ENCODE measurements at regions not wholly inside any gene's neighbourhood (a gene's known extent, or its start where the extent isn't known, plus 50 kb on each side); places are given as distances from the start of the nearest gene placed in this dataset.

DNA sequence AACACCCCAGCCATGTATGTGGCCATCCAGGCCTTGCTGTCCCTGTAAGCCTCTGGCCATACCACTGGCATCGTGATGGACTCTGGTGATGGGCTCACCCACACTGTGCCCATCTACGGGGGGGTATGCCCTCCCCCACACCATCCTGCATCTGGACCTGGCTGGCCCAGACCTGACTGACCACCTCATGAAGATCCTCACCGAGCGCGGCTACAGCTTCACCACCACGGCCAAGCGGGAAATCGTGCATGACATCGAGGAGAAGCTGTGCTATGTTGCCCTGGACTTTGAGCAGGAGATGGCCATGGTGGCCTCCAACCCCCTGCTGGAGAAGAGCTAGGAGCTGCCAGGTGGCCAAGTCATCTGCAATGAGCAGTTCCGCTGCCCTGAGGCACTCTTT, 80.4 kb upstream of the ZCCHC2 start:
- TF ChIP-seq BACH2 (CRISPR knock-in tag; IDR thresholded peaks at IDR 0.05; ENCODE audit: borderline replicate concordance) (no peak), SNAI2 (CRISPR knock-in tag; IDR thresholded peaks at IDR 0.05) (no peak)
- TF ChIP-seq, protein P1, sequence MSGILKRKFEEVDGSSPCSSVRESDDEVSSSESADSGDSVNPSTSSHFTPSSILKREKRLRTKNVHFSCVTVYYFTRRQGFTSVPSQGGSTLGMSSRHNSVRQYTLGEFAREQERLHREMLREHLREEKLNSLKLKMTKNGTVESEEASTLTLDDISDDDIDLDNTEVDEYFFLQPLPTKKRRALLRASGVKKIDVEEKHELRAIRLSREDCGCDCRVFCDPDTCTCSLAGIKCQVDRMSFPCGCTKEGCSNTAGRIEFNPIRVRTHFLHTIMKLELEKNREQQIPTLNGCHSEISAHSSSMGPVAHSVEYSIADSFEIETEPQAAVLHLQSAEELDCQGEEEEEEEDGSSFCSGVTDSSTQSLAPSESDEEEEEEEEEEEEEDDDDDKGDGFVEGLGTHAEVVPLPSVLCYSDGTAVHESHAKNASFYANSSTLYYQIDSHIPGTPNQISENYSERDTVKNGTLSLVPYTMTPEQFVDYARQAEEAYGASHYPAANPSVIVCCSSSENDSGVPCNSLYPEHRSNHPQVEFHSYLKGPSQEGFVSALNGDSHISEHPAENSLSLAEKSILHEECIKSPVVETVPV (CRISPR knock-in tag; IDR thresholded peaks at IDR 0.05): no peak
- no peak for ATAC-seq

DNA sequence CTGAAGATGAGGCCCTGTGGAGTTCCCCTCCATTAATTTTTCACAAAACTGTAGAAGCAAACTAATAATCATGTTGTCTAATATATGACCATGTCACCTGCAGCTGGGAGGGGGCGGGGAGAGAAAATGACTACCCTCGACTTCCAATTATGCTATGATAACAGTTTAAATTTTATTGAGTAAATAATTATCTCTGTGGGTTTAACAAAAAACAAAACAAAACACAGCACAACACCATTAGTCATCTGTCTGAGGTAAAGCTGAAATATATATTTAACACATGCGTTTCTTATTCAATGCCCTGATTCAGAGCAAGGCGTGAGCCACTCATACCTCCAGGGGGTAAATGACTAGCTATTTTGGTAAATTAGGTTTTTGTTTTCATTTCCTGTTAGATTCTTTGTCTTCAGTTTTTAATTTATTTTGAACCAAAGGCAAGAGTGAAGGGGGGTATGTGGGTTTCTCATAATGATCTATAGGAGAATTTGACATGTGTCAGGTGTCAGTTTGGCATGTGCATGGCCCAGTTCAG, 77.4 kb upstream of the ZCCHC2 start:
- no peak for ATAC-seq
- no peak for TF ChIP-seq TCF4 (CRISPR knock-in tag; IDR thresholded peaks at IDR 0.05; ENCODE audit: borderline replicate concordance)
- no peak for TF ChIP-seq GLIS3 (CRISPR knock-in tag; IDR thresholded peaks at IDR 0.05)
- TF ChIP-seq ZNF70 (CRISPR knock-in tag; IDR thresholded peaks at IDR 0.05): no peak
- no peak for TF ChIP-seq OSR1 (CRISPR knock-in tag; IDR thresholded peaks at IDR 0.05)
- TF ChIP-seq ZFP30 (CRISPR knock-in tag; IDR thresholded peaks at IDR 0.05): no peak
- TF ChIP-seq PPARA (CRISPR knock-in tag; IDR thresholded peaks at IDR 0.05; ENCODE audit: borderline replicate concordance): no peak
- TF ChIP-seq ZFP3 (CRISPR knock-in tag; IDR thresholded peaks at IDR 0.05): no peak
- TF ChIP-seq, protein P2, sequence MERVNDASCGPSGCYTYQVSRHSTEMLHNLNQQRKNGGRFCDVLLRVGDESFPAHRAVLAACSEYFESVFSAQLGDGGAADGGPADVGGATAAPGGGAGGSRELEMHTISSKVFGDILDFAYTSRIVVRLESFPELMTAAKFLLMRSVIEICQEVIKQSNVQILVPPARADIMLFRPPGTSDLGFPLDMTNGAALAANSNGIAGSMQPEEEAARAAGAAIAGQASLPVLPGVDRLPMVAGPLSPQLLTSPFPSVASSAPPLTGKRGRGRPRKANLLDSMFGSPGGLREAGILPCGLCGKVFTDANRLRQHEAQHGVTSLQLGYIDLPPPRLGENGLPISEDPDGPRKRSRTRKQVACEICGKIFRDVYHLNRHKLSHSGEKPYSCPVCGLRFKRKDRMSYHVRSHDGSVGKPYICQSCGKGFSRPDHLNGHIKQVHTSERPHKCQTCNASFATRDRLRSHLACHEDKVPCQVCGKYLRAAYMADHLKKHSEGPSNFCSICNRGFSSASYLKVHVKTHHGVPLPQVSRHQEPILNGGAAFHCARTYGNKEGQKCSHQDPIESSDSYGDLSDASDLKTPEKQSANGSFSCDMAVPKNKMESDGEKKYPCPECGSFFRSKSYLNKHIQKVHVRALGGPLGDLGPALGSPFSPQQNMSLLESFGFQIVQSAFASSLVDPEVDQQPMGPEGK (CRISPR knock-in tag; IDR thresholded peaks at IDR 0.05; ENCODE audit: borderline replicate concordance): no peak
- no peak for TF ChIP-seq ARNTL (CRISPR knock-in tag; IDR thresholded peaks at IDR 0.05; ENCODE audit: borderline replicate concordance, low read depth)
- TF ChIP-seq RARB (CRISPR knock-in tag; IDR thresholded peaks at IDR 0.05): no peak
- TF ChIP-seq, protein P3, sequence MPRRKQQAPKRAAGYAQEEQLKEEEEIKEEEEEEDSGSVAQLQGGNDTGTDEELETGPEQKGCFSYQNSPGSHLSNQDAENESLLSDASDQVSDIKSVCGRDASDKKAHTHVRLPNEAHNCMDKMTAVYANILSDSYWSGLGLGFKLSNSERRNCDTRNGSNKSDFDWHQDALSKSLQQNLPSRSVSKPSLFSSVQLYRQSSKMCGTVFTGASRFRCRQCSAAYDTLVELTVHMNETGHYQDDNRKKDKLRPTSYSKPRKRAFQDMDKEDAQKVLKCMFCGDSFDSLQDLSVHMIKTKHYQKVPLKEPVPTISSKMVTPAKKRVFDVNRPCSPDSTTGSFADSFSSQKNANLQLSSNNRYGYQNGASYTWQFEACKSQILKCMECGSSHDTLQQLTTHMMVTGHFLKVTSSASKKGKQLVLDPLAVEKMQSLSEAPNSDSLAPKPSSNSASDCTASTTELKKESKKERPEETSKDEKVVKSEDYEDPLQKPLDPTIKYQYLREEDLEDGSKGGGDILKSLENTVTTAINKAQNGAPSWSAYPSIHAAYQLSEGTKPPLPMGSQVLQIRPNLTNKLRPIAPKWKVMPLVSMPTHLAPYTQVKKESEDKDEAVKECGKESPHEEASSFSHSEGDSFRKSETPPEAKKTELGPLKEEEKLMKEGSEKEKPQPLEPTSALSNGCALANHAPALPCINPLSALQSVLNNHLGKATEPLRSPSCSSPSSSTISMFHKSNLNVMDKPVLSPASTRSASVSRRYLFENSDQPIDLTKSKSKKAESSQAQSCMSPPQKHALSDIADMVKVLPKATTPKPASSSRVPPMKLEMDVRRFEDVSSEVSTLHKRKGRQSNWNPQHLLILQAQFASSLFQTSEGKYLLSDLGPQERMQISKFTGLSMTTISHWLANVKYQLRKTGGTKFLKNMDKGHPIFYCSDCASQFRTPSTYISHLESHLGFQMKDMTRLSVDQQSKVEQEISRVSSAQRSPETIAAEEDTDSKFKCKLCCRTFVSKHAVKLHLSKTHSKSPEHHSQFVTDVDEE (CRISPR knock-in tag; IDR thresholded peaks at IDR 0.05): no peak
- no peak for TF ChIP-seq BACH2 (CRISPR knock-in tag; IDR thresholded peaks at IDR 0.05; ENCODE audit: borderline replicate concordance)
- TF ChIP-seq ESRRG (CRISPR knock-in tag; IDR thresholded peaks at IDR 0.05): no peak

DNA sequence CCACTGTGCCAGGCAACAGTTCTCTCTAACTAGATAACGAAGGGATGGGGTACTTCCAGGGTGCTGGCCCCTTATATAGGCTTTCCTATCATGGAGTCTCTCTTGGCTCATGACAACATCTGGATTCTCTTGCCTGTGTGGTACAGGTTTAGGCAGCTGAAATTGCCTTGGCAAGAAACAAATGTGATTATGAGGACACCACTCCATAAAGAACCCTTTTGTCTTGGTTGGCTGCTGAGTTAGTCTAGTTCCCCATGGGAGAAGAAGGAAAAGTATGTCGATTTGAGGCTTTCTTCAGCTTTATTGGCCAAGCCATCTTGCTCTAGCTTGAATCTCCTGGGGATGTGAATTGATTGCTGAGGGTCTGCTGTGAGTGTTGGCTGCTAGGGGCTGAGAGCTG, 76.3 kb upstream of the ZCCHC2 start:
- ATAC-seq: no peak
- TF ChIP-seq ZNF565 (CRISPR knock-in tag; conservative IDR thresholded peaks at IDR 0.05; ENCODE audit: low read depth) (no peak), BACH2 (CRISPR knock-in tag; IDR thresholded peaks at IDR 0.05; ENCODE audit: borderline replicate concordance) (no peak), ARNTL (CRISPR knock-in tag; IDR thresholded peaks at IDR 0.05; ENCODE audit: borderline replicate concordance, low read depth) (no peak), ZNF8 (CRISPR knock-in tag; IDR thresholded peaks at IDR 0.05) (no peak), ZC3H10 (CRISPR knock-in tag; IDR thresholded peaks at IDR 0.05) (no peak), OSR1 (CRISPR knock-in tag; IDR thresholded peaks at IDR 0.05) (no peak), ZFP30 (CRISPR knock-in tag; IDR thresholded peaks at IDR 0.05) (no peak), TCF4 (CRISPR knock-in tag; IDR thresholded peaks at IDR 0.05; ENCODE audit: borderline replicate concordance) (no peak), SNAI2 (CRISPR knock-in tag; IDR thresholded peaks at IDR 0.05) (no peak), TOX (CRISPR knock-in tag; IDR thresholded peaks at IDR 0.05; ENCODE audit: borderline replicate concordance) (no peak)
- TF ChIP-seq, protein P4, sequence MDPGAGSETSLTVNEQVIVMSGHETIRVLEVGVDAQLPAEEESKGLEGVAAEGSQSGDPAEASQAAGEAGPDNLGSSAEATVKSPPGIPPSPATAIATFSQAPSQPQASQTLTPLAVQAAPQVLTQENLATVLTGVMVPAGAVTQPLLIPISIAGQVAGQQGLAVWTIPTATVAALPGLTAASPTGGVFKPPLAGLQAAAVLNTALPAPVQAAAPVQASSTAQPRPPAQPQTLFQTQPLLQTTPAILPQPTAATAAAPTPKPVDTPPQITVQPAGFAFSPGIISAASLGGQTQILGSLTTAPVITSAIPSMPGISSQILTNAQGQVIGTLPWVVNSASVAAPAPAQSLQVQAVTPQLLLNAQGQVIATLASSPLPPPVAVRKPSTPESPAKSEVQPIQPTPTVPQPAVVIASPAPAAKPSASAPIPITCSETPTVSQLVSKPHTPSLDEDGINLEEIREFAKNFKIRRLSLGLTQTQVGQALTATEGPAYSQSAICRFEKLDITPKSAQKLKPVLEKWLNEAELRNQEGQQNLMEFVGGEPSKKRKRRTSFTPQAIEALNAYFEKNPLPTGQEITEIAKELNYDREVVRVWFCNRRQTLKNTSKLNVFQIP (CRISPR knock-in tag; IDR thresholded peaks at IDR 0.05; ENCODE audit: borderline replicate concordance, low read depth): no peak
- TF ChIP-seq, protein P1 (CRISPR knock-in tag; IDR thresholded peaks at IDR 0.05): no peak
